HG02840 (cell line): ENCODE measurements at regions not wholly inside any gene's neighbourhood (a gene's known extent, or its start where the extent isn't known, plus 50 kb on each side); places are given as distances from the start of the nearest gene placed in this dataset.

Experiments used
- ATAC-seq: cut with Tn5 transposase; IDR thresholded peaks from one replicate; pipeline ENCODE4 v1.9.1; 2021; ENCODE audit warnings: mild to moderate bottlenecking, moderate library complexity, moderate number of reproducible peaks; ENCODE audit not compliant: unreplicated experiment, low FRiP score

DNA sequence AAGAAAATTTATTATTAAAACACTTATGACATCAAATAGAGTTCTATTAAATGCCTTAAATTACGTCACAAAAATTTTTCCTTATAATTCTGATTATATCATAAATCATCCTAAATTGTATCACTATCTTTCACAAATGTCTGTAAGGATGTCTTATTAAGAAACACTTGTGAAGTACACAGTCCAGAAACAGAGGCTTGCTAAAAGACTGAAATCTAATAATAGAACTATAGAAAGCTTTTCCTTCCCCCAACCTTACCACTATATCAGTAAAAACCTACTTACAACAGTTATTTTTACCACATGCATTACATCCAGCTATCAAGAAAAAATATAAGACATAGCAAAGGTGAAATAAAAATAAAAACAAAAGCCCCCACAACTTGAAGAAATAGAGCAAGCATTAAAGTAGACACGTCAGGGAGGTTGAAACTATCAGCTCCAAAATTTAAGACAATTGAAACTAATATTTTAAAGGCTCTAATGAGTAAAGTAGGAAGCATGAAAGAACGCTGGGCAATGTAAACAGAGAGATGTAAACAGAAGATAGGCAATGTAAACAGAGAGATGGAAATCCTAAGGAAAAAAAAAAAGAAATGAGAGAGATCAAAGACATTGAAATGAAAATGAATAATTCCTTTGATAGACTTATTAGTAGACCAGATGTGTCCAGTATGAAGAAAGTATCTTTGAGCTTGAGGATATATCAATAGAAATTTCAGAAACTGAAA is 94.9 kb upstream of the TECRL start:
- no peak for ATAC-seq

DNA sequence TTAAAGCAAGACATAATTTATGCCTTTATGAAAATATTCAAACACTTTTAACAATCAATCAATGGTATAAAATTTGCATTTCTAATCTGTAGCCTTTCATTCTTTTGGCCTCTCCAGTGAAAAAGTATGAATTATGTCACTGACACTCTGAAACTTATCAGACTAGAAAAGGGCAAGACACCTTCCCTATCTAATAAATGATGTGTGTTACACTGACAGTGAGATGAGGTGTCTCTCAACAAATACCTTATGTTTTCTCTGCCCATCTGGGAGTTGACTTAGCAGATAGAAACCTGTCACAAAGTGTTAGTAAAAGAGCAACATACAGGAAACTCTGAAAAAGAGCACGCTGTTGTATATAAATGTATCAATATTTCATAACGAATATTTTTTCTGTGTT is 94.2 kb upstream of the TECRL start:
- ATAC-seq = no peak

DNA sequence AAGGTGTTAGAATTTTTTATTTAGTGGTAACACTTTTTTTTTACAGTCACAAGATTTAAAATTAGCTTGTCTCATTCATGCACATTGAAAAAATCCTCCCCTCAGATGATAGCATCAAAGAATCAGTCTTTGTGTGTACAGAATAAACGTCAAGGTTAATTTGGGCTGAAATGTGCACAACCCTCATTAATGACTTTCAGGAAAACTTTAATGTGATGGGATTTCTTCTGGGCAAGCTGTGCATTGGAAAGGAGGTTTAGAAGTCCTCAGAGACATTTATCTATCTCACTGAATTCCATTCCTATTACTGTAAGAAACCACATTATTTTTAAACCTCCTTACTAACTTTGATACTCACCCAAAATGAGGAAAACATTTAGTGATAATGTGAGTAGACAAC is 88.2 kb upstream of the TECRL start:
- no peak for ATAC-seq

DNA sequence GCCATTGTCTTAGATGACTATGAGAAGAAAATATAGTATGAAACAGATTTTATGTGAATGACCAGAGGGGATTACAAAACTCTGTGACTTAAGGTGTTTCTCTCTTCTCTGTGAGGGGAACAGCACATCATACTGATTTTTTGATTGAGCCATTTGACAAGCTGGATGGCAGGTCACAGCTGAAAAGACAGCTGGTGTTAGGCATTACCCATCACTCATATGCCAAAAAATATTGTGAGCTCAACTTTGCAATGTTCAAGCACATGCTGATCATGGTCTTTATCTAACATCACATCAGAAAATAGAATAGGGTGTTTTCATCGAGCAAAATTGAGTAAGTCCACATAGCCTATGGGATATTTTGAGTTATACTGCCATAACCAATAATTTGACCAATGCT is 86.7 kb upstream of the TECRL start:
- no peak for ATAC-seq

DNA sequence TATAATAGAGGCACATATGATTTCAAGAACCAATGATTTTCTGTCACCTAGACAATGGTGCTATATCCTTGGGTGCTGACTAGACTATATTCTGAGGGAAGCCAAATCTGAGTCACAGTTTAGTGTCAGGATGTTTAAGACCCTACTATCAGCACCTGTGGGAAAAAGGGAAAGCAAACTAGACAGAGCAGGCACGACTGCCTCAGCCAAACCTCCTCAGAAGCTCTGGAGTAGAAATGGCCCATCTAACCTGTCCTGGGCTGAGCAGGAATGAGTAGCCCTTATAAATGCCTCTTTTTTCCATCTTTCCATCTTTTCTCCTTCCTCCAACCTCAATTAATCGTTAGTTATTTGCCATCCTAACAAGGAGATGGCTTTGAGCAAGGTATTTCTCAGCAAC is 80.4 kb upstream of the TECRL start:
- no peak for ATAC-seq

DNA sequence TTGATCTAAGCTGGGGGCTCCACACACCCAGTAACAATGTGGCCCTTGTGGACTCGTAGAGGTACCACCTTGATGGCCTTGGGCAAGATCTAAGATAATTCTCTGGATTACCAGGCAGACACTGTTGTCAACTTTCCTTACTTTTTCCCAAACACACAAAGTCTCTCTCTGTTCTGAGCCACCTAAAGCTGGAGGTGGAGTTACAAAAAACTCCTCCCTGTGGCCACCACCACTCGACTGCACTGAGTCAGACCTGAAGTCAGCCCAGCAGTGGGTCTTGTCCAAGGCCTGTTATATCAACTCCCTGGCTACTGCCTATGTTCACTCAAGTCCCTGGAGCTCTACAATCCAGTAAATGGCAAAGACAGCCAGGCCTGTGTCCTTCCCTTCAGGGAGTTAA is 70.1 kb upstream of the TECRL start:
- ATAC-seq = no peak

DNA sequence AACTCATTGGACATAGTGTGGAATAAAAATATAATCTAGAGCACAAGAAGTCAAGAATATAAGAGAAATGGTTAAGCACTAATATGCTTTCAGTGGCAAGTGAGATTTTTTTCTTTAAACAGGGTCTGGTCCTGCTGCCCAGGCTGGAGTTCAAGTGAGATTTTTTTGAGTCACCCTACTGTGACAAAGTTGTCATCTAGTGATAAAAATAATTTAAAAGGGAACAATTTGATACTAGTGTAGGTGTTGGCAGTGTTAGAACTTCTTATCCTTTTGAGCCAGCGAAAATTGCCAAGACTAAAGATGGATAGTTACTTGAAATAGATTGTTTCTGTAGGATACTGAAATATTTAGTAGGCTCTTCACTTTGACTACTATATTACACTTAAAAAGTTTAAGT is 67.9 kb upstream of the TECRL start:
- no peak for ATAC-seq

DNA sequence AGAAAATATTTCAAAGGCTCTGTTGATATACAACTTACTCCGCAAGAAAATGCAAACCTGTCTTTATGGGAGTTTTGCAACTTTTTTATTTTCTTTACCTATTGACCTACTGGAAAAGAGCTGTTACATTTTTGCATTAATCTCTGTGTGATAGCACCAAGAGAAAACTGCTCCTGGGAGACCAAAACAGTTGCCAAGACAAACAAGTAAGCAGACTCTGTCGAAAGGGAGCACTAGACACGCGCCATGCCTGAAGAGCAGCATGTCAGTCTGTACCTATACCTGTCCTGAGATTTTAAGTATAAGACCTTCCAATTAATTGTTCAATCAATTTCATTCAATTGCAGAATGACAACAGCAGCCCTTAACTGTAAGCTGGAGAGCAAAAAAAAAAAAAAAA is 56.0 kb upstream of the TECRL start:
- ATAC-seq = no peak

DNA sequence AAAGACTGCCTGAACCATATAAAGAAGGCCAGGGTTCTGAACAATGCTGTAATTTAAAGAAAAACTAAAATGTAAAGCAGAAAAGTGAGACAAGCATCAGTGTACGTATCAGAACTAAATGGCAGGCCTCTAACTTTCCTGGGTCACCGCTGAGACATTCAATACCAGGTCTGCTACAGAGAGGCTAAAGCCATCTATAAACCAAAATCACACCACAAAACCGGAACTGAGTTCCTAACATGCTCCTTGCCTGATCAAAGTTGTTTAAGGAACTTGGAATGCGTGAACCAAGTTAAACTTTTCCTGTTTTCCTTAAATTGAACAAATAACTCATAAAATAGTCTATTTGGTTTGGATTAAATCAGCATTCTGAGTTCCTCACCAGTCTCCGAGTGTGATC is 55.3 kb upstream of the TECRL start:
- ATAC-seq = no peak
